Smooth muscle cell (in vitro differentiated cells): ENCODE measurements at regions not wholly inside any gene's neighbourhood (a gene's known extent, or its start where the extent isn't known, plus 50 kb on each side); places are given as distances from the start of the nearest gene placed in this dataset.

Experiments
- DNase-seq: peaks from one replicate; lab custom pipeline; 2025; ENCODE audit not compliant: unreplicated experiment; lab: John Stamatoyannopoulos, UW
- H2AFZ ChIP-seq: fragments of 200-600 bp; sonication (generic); 2 replicates; pipeline ENCODE4 v1.6.0; 2016; ENCODE audit warnings: antibody characterized with exemption, low read depth, mild to moderate bottlenecking
- H3F3A ChIP-seq: fragments of 200-600 bp; sonication (generic); 2 replicates; pipeline ENCODE4 v1.6.0; 2017; ENCODE audit warnings: antibody characterized with exemption, low read depth
- H3K27ac ChIP-seq: fragments of 200-600 bp; sonication (generic); 2 replicates; pipeline ENCODE4 v1.5.1; 2016; ENCODE audit warnings: low read depth, mild to moderate bottlenecking
- H3K27me3 ChIP-seq: fragments of 200-600 bp; sonication (generic); 2 replicates; pipeline ENCODE4 v1.6.1; 2016; ENCODE audit warnings: low read depth, mild to moderate bottlenecking
- H3K36me3 ChIP-seq: fragments of 200-600 bp; sonication (generic); 2 replicates; pipeline ENCODE4 v1.5.1; 2016; ENCODE audit warnings: low read depth
- H3K4me1 ChIP-seq: fragments of 200-600 bp; sonication (generic); 2 replicates; pipeline ENCODE4 v1.5.1; 2016; ENCODE audit warnings: low read depth
- H3K4me2 ChIP-seq: fragments of 200-600 bp; sonication (generic); 2 replicates; pipeline ENCODE4 v1.6.0; 2016; ENCODE audit warnings: mild to moderate bottlenecking
- H3K4me3 ChIP-seq: fragments of 200-600 bp; sonication (generic); 2 replicates; pipeline ENCODE4 v1.5.1; 2016; ENCODE audit warnings: mild to moderate bottlenecking
- H3K79me2 ChIP-seq: fragments of 200-600 bp; sonication (generic); 2 replicates; pipeline ENCODE4 v1.6.0; 2016; ENCODE audit warnings: low read depth, mild to moderate bottlenecking
- H3K9ac ChIP-seq: fragments of 200-600 bp; sonication (generic); 2 replicates; pipeline ENCODE4 v1.6.0; 2016; ENCODE audit warnings: low read depth
- H3K9me3 ChIP-seq: fragments of 200-600 bp; sonication (generic); replicated peaks from 2 replicates; pipeline ENCODE4 v1.5.1; 2016; ENCODE audit warnings: low read depth
- H4K20me1 ChIP-seq: fragments of 200-600 bp; sonication (generic); 2 replicates; pipeline ENCODE4 v1.6.0; 2016; ENCODE audit warnings: low read depth
- WGBS: methylation state at CpG from one replicate; pipeline ENCODE4 v1.1.7; 2016; ENCODE audit warnings: low lambda C conversion rate; 5-methylcytosine and 5-hydroxymethylcytosine counted together
- TF ChIP-seq, protein P1 (sequence below): fragments of 200-600 bp; sonication (generic); IDR thresholded peaks from 2 replicates; pipeline ENCODE4 v1.5.1; 2017; ENCODE audit warnings: borderline replicate concordance, mild to moderate bottlenecking, antibody characterized with exemption; ENCODE audit not compliant: insufficient read depth, poor library complexity, severe bottlenecking

DNA sequence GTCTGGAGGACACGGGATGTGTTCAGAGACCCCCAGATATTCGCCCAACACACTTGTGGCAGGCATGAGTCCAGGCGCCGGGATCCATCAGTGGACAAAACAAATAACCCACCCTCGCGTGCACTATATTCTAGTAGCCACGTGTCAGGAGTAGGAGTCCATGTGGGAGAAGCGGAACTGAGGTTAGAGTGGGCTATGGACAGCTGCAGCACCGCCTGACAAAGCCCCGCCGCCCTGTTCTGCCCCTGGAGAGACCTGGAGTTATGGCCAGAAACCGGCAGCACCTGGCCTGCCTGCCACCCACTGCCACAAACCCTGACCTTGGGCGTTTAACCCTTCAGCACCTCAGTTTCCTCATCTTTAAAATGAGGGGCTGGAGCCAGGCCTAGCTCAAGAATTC is 181.0 kb upstream of the RNF32 start:
- H3K9me3 ChIP-seq: no peaks in the 10 kb centered on the region
- H2AFZ ChIP-seq: no peak overlapping the region

GRCh38 chr7:156459067-156459466 is 181.5 kb upstream of the RNF32 start:
- TF ChIP-seq, protein P1, sequence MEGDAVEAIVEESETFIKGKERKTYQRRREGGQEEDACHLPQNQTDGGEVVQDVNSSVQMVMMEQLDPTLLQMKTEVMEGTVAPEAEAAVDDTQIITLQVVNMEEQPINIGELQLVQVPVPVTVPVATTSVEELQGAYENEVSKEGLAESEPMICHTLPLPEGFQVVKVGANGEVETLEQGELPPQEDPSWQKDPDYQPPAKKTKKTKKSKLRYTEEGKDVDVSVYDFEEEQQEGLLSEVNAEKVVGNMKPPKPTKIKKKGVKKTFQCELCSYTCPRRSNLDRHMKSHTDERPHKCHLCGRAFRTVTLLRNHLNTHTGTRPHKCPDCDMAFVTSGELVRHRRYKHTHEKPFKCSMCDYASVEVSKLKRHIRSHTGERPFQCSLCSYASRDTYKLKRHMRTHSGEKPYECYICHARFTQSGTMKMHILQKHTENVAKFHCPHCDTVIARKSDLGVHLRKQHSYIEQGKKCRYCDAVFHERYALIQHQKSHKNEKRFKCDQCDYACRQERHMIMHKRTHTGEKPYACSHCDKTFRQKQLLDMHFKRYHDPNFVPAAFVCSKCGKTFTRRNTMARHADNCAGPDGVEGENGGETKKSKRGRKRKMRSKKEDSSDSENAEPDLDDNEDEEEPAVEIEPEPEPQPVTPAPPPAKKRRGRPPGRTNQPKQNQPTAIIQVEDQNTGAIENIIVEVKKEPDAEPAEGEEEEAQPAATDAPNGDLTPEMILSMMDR: no peak
- Histone ChIP-seq H3K4me1 (no peaks in the 10 kb centered on the region), H3K4me2 (no peak overlapping the region), H2AFZ (no peak overlapping the region), H3K79me2 (no peaks in the 10 kb centered on the region), H4K20me1 (no peaks in the 10 kb centered on the region), H3K36me3 (no peaks in the 10 kb centered on the region), H3K27ac (no peak overlapping the region), H3K9ac (no peak overlapping the region), H3K9me3 (no peaks in the 10 kb centered on the region), H3F3A (no peaks in the 10 kb centered on the region), H3K27me3 (no peaks in the 10 kb centered on the region), H3K4me3 (no peak overlapping the region)
- WGBS: 96% methylated on average over 1 of the region's 1 CpG
- DNase-seq: no peak

More for the DNA sequence above, 181.0 kb upstream of the RNF32 start:
- Histone ChIP-seq H3K4me2 (no peak overlapping the region), H3K36me3 (no peaks in the 10 kb centered on the region), H3K27ac (no peak overlapping the region), H3K9ac (no peak overlapping the region), H4K20me1 (no peaks in the 10 kb centered on the region), H3K79me2 (no peaks in the 10 kb centered on the region), H3F3A (no peaks in the 10 kb centered on the region), H3K4me3 (no peak overlapping the region), H3K4me1 (no peaks in the 10 kb centered on the region), H3K27me3 (no peaks in the 10 kb centered on the region)
- TF ChIP-seq, protein P1: no peak
- 94% methylated on average over 13 of the region's 13 CpGs for WGBS
- no peak for DNase-seq

- WGBS: 93% methylated on average over 16 of the region's 16 CpGs
- no peak overlapping the region for H3K4me2 ChIP-seq
- H3K9ac ChIP-seq: no peak overlapping the region
- H3K27ac ChIP-seq: no peak overlapping the region
- H3K9me3 ChIP-seq: no peaks in the 10 kb centered on the region
- no peaks in the 10 kb centered on the region for H3K79me2 ChIP-seq
- H3F3A ChIP-seq: no peaks in the 10 kb centered on the region
- no peaks in the 10 kb centered on the region for H3K4me1 ChIP-seq
- H3K4me3 ChIP-seq: no peak overlapping the region
- H4K20me1 ChIP-seq: no peaks in the 10 kb centered on the region
- no peak overlapping the region for H2AFZ ChIP-seq
- no peaks in the 10 kb centered on the region for H3K27me3 ChIP-seq
- no peak for DNase-seq
- TF ChIP-seq, protein P1: no peak
- H3K36me3 ChIP-seq: no peaks in the 10 kb centered on the region
Measured at GRCh38 chr7:156458011-156458410, 182.6 kb upstream of the RNF32 start.

- Histone ChIP-seq H3K9ac (no peak overlapping the region), H2AFZ (no peak overlapping the region), H3K9me3 (no peaks in the 10 kb centered on the region), H3F3A (no peaks in the 10 kb centered on the region), H3K4me3 (no peak overlapping the region), H3K79me2 (no peaks in the 10 kb centered on the region), H3K4me1 (no peaks in the 10 kb centered on the region), H3K27ac (no peak overlapping the region), H4K20me1 (no peaks in the 10 kb centered on the region), H3K27me3 (no peaks in the 10 kb centered on the region), H3K36me3 (no peaks in the 10 kb centered on the region), H3K4me2 (no peak overlapping the region)
- WGBS: 87% methylated on average over 11 of the region's 11 CpGs
- TF ChIP-seq, protein P1: no peak
- DNase-seq: no peak
Measured at GRCh38 chr7:156456503-156457115, 184.0 kb upstream of the RNF32 start.
